H9 (cell line): ENCODE measurements at regions not wholly inside any gene's neighbourhood (a gene's known extent, or its start where the extent isn't known, plus 50 kb on each side); places are given as distances from the start of the nearest gene placed in this dataset.
A peak's percentile ranks its signal among the peaks of the same experiment; 100 is the strongest.

Source experiments
- DNase-seq: peaks from one replicate; pipeline ENCODE4 v3.0.0-alpha.2; 2017
- H2AFZ ChIP-seq: one replicate; pipeline ENCODE4 v1.6.1; 2013; ENCODE audit warnings: mild to moderate bottlenecking, low read length, control low read depth, moderate library complexity
- H2AK5ac ChIP-seq: 2 replicates; pipeline ENCODE4 v1.6.1; 2013; ENCODE audit warnings: low read length, control low read depth, mixed read lengths; ENCODE audit not compliant: insufficient read length
- H2BK120ac ChIP-seq: one replicate; pipeline ENCODE4 v1.6.1; 2013; ENCODE audit warnings: low read depth, mild to moderate bottlenecking, low read length, control low read depth, inconsistent platforms; ENCODE audit not compliant: poor library complexity, severe bottlenecking
- H2BK12ac ChIP-seq: 2 replicates; pipeline ENCODE4 v1.6.1; 2013; ENCODE audit warnings: low read length, control low read depth, mixed read lengths, low read depth; ENCODE audit not compliant: insufficient read length
- H2BK15ac ChIP-seq: 2 replicates; pipeline ENCODE4 v1.6.1; 2013; ENCODE audit warnings: low read depth, low read length, control low read depth
- H2BK20ac ChIP-seq: one replicate; pipeline ENCODE4 v1.6.1; 2013; ENCODE audit warnings: low read depth, mild to moderate bottlenecking, low read length, control low read depth, inconsistent platforms; ENCODE audit not compliant: poor library complexity, severe bottlenecking
- H2BK5ac ChIP-seq: 2 replicates; pipeline ENCODE4 v1.6.1; 2013; ENCODE audit warnings: low read length, control low read depth, mixed read lengths; ENCODE audit not compliant: insufficient read length
- H3K14ac ChIP-seq: 2 replicates; pipeline ENCODE4 v1.6.1; 2013; ENCODE audit warnings: low read length, control low read depth; ENCODE audit not compliant: insufficient read depth
- H3K18ac ChIP-seq: 2 replicates; pipeline ENCODE4 v1.6.1; 2013; ENCODE audit warnings: low read depth, mild to moderate bottlenecking, mixed read lengths, low read length, control low read depth; ENCODE audit not compliant: insufficient read length
- H3K23ac ChIP-seq: 2 replicates; pipeline ENCODE4 v1.6.1; 2013; ENCODE audit warnings: low read length, control low read depth, mixed read lengths, low read depth; ENCODE audit not compliant: insufficient read length
- H3K23me2 ChIP-seq: 2 replicates; pipeline ENCODE4 v1.6.1; 2013; ENCODE audit warnings: low read depth, mild to moderate bottlenecking, mixed read lengths, low read length, control low read depth; ENCODE audit not compliant: insufficient read length, poor library complexity, severe bottlenecking
- H3K27ac ChIP-seq: 2 replicates; pipeline ENCODE4 v1.5.1; 2013; ENCODE audit warnings: low read length, control low read depth, mixed read lengths, low read depth; ENCODE audit not compliant: insufficient read length
- H3K27me3 ChIP-seq: 2 replicates; pipeline ENCODE4 v1.6.1; 2013; ENCODE audit warnings: low read length, control low read depth, inconsistent platforms; ENCODE audit not compliant: insufficient read depth
- H3K4ac ChIP-seq: 2 replicates; pipeline ENCODE4 v1.6.1; 2013; ENCODE audit warnings: low read depth, mild to moderate bottlenecking, control low read depth, inconsistent platforms, low read length, moderate library complexity
- H3K4me1 ChIP-seq: 2 replicates; pipeline ENCODE4 v1.6.1; 2013; ENCODE audit warnings: low read length, control low read depth, inconsistent platforms; ENCODE audit not compliant: insufficient read depth
- H3K4me2 ChIP-seq: 2 replicates; pipeline ENCODE4 v1.6.1; 2013; ENCODE audit warnings: low read length, control low read depth, mixed read lengths; ENCODE audit not compliant: insufficient read length, insufficient read depth
- H3K56ac ChIP-seq: 2 replicates; pipeline ENCODE4 v1.6.1; 2013; ENCODE audit warnings: low read depth, mild to moderate bottlenecking, mixed read lengths, low read length, control low read depth; ENCODE audit not compliant: insufficient read length
- H3K79me1 ChIP-seq: 2 replicates; pipeline ENCODE4 v1.6.1; 2013; ENCODE audit warnings: low read depth, mild to moderate bottlenecking, moderate library complexity, low read length, control low read depth, inconsistent platforms; ENCODE audit not compliant: insufficient read depth, poor library complexity, severe bottlenecking
- H3K79me2 ChIP-seq: 2 replicates; pipeline ENCODE4 v1.6.1; 2013; ENCODE audit warnings: low read length, control low read depth, inconsistent platforms; ENCODE audit not compliant: insufficient read depth
- H3K9ac ChIP-seq: 2 replicates; pipeline ENCODE4 v1.6.1; 2013; ENCODE audit warnings: low read length, control low read depth, mixed read lengths; ENCODE audit not compliant: insufficient read length; ENCODE audit errors: extremely low read depth
- H3K9me3 ChIP-seq: one replicate; pipeline ENCODE4 v1.6.1; 2013; ENCODE audit warnings: low read depth, low read length, inconsistent platforms; ENCODE audit not compliant: control insufficient read depth
- H3T11ph ChIP-seq: one replicate; pipeline ENCODE4 v1.6.1; 2013; ENCODE audit warnings: mild to moderate bottlenecking, low read length, control low read depth, inconsistent platforms
- H4K20me1 ChIP-seq: one replicate; pipeline ENCODE4 v1.6.1; 2013; ENCODE audit not compliant: control insufficient read depth, insufficient read length, insufficient read depth
- H4K5ac ChIP-seq: 2 replicates; pipeline ENCODE4 v1.6.1; 2013; ENCODE audit warnings: low read depth, mild to moderate bottlenecking, mixed read lengths, low read length, control low read depth; ENCODE audit not compliant: insufficient read length
- H4K8ac ChIP-seq: replicated peaks from 2 replicates; pipeline ENCODE4 v1.6.1; 2013; ENCODE audit warnings: low read length, control low read depth, mixed read lengths, low read depth; ENCODE audit not compliant: insufficient read length
- H4K91ac ChIP-seq: 2 replicates; pipeline ENCODE4 v1.6.1; 2013; ENCODE audit warnings: low read depth, mild to moderate bottlenecking, moderate library complexity, mixed read lengths, low read length, control low read depth; ENCODE audit not compliant: insufficient read length
- H3K27ac Mint-ChIP-seq, 3 experiments: 2 replicates in 2 of 3; 3 replicates in 1 of 3; pipeline ENCODE4 v1.8.0; 2020 to 2021; ENCODE audit warnings: mixed read lengths in 3 of 3, mild to moderate bottlenecking in 1 of 3, moderate library complexity in 1 of 3
- H3K27me3 Mint-ChIP-seq: 2 replicates; pipeline ENCODE4 v1.8.0; 2021; ENCODE audit warnings: low read depth, mild to moderate bottlenecking, moderate library complexity, mixed read lengths
- H3K36me3 Mint-ChIP-seq, 3 experiments: 2 replicates in 2 of 3; 3 replicates in 1 of 3; pipeline ENCODE4 v1.8.0; 2020 to 2021; ENCODE audit warnings: low read depth in 3 of 3, mixed read lengths in 3 of 3; ENCODE audit not compliant: insufficient read depth in 1 of 3
- H3K4me1 Mint-ChIP-seq, 2 experiments: 2 replicates each; pipeline ENCODE4 v1.8.0; 2020; ENCODE audit warnings: mixed read lengths in 2 of 2
- H3K4me3 Mint-ChIP-seq, 2 experiments: 2 replicates in 1 of 2; 3 replicates in 1 of 2; pipeline ENCODE4 v1.8.0; 2020 to 2021; ENCODE audit warnings: mild to moderate bottlenecking in 2 of 2, mixed read lengths in 2 of 2, moderate library complexity in 1 of 2
- H3K9me3 Mint-ChIP-seq, 2 experiments: 2 replicates in 1 of 2; 3 replicates in 1 of 2; pipeline ENCODE4 v1.8.0; 2020; ENCODE audit warnings: mild to moderate bottlenecking in 2 of 2, mixed read lengths in 2 of 2, moderate library complexity in 1 of 2
- WGBS: extraction: QIAGEN DNeasy Blood & Tissue Kit; methylation state at CpG from one replicate; pipeline ENCODE4 v1.1.7; 2013; ENCODE audit warnings: missing lambda C conversion rate, low lambda C conversion rate, mixed read lengths; ENCODE audit not compliant: insufficient read length; ENCODE audit errors: extremely low coverage; 5-methylcytosine and 5-hydroxymethylcytosine counted together
- TF ChIP-seq, protein P1 (sequence below): fragments of 200-600 bp; sonication (generic); conservative IDR thresholded peaks from 3 replicates; pipeline ENCODE4 v1.8.0; 2021; ENCODE audit warnings: antibody characterized with exemption, mild to moderate bottlenecking

DNA sequence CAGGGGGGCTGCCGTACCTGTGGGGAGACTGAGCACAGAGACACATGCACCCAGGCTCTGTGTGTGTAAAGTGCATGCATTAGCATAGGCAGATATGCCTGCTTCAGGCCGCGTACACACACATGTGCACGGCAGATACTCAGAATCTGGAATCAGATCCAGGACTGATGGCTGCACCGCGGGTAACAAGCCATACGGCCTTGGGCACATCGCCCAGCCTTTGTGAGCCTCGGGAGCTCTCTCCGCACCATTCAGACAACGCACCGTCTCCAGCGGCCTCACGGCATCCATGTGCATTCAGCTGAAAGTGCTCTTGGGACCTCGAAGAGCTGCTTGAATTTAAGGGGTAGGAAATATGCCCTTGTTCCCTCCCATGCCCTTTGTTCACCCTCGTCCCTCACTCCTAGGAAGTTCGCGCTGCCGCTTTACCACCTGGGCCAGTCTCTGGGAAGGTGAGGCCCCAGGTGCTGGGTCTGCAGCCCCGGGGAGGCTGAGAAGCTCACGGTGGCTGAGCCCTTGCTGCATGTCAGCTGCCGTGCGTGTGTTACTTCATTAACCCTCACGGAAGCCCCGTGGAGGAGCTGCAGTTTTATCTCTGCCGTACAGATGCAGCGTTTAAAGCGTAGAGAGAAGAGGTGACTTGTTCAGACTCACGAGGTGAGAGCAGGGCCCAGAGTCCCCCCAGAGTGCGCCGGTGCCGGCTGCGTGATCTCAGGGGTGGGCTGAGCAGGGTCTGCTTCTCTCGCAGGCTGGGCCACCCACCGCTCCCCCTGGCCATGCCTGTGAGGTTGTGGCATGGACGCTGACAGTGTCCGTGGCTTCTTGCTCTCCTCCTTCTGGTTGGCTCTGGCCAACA is 377.7 kb upstream of the MYT1L start:
- Histone ChIP-seq H3K9me3 (no peaks in the 10 kb centered on the region), H3K4me2 (no peak overlapping the region), H3K27ac (no peak overlapping the region), H3K9ac (no peak overlapping the region), H2BK20ac (no peak overlapping the region), H3K18ac (no peak overlapping the region), H2AK5ac (no peak overlapping the region), H2BK15ac (no peak overlapping the region), H4K91ac (no peak overlapping the region), H4K5ac (no peak overlapping the region), H3K23me2 (no peaks in the 10 kb centered on the region), H3K56ac (no peak overlapping the region), H3K79me1 (no peaks in the 10 kb centered on the region), H3K27me3 (no peaks in the 10 kb centered on the region), H4K20me1 (no peaks in the 10 kb centered on the region), H2AFZ (no peak overlapping the region), H3K79me2 (no peaks in the 10 kb centered on the region), H2BK12ac (no peak overlapping the region), H3K14ac (peak overlapping the region; percentile 10; the same call in 1 of the 2 replicates), H3K4me1 (peaks cover 5% of the 10 kb centered on the region), H4K8ac (no peak overlapping the region), H3T11ph (no peak overlapping the region), H2BK120ac (no peak overlapping the region), H3K4ac (no peak overlapping the region), H3K23ac (no peak overlapping the region), H2BK5ac (no peak overlapping the region)
- Mint-ChIP-seq H3K9me3 (no peaks in the 10 kb centered on the region), H3K36me3 (no peaks in the 10 kb centered on the region), H3K4me1 (peaks cover 28 to 33% of the 10 kb centered on the region in 2 experiments), H3K27me3 (peaks cover 18% of the 10 kb centered on the region), H3K4me3 (no peak overlapping the region), H3K27ac (no peak overlapping the region)
- no CpG with 5 or more reads among the region's 37 CpGs for WGBS
- no peak for DNase-seq
- TF ChIP-seq, protein P1, sequence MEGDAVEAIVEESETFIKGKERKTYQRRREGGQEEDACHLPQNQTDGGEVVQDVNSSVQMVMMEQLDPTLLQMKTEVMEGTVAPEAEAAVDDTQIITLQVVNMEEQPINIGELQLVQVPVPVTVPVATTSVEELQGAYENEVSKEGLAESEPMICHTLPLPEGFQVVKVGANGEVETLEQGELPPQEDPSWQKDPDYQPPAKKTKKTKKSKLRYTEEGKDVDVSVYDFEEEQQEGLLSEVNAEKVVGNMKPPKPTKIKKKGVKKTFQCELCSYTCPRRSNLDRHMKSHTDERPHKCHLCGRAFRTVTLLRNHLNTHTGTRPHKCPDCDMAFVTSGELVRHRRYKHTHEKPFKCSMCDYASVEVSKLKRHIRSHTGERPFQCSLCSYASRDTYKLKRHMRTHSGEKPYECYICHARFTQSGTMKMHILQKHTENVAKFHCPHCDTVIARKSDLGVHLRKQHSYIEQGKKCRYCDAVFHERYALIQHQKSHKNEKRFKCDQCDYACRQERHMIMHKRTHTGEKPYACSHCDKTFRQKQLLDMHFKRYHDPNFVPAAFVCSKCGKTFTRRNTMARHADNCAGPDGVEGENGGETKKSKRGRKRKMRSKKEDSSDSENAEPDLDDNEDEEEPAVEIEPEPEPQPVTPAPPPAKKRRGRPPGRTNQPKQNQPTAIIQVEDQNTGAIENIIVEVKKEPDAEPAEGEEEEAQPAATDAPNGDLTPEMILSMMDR = no peak
